Choroid plexus epithelial cell (primary cell): ENCODE measurements at regions not wholly inside any gene's neighbourhood (a gene's known extent, or its start where the extent isn't known, plus 50 kb on each side); places are given as distances from the start of the nearest gene placed in this dataset.

ENCODE experiments used
- DNase-seq: peaks from one replicate; pipeline ENCODE4 v3.0.0-alpha.2; 2010; ENCODE audit warnings: low read depth
- H3K4me3 ChIP-seq: 2 replicates; pipeline ENCODE4 v1.5.1; 2011; ENCODE audit warnings: low read depth, mild to moderate bottlenecking, control low read depth, low read length, moderate library complexity
- TF ChIP-seq, protein P1 (sequence below): conservative IDR thresholded peaks from 2 replicates; pipeline ENCODE4 v1.5.1; 2011; ENCODE audit warnings: low read depth, mild to moderate bottlenecking, control low read depth, inconsistent platforms, low read length, moderate library complexity

DNA sequence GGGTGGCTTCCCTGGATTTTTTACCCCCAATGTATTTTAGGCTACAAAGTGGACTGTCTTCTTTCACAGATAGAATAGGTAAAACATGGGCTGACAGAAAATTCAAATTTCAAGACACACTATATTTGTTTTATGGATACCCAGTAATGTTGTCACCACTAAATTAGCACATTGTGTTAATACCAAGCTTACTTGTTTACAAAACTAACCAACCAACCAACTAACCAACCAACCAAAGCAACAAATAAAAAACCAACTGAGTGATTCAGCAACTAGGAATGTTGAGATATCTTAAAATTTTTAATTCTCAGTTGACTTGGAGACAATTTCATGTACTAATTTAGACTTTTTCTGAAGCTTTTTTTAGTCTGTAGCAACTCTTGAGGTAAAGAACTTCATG, 69.3 kb upstream of the CTSC start:
- no peak for DNase-seq
- H3K4me3 ChIP-seq: no peak overlapping the region
- TF ChIP-seq, protein P1, sequence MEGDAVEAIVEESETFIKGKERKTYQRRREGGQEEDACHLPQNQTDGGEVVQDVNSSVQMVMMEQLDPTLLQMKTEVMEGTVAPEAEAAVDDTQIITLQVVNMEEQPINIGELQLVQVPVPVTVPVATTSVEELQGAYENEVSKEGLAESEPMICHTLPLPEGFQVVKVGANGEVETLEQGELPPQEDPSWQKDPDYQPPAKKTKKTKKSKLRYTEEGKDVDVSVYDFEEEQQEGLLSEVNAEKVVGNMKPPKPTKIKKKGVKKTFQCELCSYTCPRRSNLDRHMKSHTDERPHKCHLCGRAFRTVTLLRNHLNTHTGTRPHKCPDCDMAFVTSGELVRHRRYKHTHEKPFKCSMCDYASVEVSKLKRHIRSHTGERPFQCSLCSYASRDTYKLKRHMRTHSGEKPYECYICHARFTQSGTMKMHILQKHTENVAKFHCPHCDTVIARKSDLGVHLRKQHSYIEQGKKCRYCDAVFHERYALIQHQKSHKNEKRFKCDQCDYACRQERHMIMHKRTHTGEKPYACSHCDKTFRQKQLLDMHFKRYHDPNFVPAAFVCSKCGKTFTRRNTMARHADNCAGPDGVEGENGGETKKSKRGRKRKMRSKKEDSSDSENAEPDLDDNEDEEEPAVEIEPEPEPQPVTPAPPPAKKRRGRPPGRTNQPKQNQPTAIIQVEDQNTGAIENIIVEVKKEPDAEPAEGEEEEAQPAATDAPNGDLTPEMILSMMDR: no peak

DNA sequence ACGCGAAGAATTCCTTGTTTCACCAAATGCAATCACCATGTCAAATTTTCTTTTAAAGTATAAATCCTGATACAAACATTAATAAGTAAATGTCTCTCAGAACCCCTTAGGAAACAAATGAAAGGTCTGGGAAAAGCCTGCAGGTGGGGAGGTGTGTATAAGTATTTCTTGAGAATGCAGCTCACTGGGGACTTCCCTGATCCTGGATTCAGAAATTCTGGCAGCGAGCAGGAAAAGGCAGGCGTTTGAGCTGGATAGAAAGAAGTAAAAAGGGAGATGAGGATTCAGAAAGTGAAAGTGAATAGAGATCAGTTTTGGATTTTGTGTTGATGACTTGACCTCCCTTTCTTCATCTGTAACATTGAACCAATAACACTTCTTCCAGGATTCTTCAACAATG, 68.3 kb upstream of the CTSC start:
- TF ChIP-seq, protein P1: no peak
- DNase-seq: no peak
- H3K4me3 ChIP-seq: no peak overlapping the region

DNA sequence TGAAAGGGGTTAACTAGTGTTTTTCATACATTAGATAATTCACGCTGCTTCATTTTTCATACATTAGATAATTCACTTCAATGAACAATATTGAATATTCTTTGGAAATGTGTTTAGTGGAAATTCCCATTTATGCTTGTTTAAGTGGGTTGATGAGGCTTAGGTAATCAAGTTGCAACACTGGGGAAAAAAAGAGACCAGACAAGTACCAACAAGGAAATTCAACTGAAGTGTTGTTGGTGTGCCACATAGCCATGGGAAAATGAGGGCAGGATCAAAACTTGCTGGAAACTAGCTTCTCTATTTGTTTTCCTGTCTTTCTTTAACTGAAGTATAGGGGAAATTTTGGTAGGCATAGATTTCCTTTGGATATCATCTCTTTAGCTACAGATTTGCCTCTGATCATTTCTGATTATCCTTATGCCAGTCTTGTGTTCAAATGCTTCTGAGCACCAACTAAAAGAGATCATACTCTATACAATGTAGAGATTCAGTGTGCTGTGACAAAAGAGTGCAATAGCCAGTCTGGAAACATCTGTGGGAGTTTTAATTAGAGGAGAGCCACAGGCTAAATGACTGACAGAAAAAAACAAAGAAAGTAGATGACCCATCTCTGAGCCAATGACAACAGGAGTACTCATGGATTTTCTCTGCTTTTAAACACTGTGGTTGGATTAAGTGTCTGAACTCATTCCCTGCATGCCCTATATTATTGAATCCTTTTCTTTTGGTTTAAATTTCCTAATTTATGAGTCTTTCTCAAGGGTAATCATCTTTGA, 67.6 kb upstream of the CTSC start:
- TF ChIP-seq, protein P1: no peak
- H3K4me3 ChIP-seq: no peak overlapping the region
- no peak for DNase-seq

DNA sequence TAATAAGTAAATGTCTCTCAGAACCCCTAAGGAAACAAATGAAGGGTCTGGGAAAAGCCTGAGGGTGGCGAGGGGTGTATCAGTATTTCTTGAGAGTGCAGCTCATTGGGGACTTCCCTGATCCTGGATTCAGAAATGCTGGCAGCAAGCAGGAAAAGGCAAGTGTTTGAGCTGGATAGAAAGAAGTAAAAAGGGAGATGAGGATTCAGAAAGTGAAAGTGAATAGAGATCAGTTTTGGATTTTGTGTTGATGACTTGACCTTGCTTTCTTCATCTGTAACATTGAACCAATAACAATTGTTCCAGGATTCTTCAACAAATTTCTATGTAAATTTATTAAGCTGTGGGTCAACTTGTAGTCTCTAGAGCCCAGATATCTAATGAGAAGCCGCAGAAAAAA, 66.9 kb upstream of the CTSC start:
- TF ChIP-seq, protein P1: no peak
- DNase-seq: no peak
- H3K4me3 ChIP-seq: no peak overlapping the region

DNA sequence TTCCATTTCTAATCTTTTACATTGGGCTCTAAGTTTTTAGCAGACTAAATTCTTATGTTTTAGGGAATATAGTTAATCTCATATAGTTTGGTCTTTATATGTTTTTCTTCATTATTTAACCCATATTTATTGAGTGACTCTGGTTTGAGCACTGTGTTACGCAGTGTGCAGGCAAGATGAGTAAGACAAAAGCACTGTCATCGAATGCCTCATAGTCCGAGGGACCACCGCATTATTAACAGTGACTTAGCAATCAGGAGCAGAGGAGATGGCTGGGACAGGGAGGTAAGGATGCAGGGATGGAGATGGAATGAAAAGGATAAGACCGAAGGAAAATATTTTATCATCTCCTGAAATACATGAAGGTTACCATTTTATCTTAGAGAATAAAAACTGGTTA, 65.2 kb upstream of the CTSC start:
- DNase-seq: peak; percentile 57
- no peak overlapping the region for H3K4me3 ChIP-seq
- TF ChIP-seq, protein P1: no peak

DNA sequence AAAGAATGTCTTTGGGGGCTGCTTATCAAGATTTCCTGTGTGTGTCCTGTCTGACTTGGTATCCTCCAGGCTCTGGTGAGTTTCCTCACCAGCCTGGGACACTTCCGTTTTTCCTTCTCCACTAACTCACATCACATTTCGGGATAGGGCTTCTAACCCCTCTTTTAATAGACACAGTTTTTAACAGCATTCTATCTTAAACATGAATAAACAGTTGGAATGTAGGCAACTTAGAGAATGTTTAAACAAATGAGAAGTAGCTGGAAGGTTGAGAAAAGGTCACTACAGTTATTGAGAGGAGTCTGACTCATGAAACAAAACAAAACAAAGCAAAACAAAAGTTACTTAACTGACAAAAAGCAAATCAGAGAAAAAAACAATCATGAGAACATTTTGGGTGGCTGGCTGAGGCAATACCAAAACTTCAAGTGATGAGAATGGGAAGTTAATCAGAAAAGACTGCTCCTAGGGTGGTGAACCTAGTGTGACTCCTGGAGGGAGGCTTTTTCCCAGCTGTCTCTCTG, 64.7 kb upstream of the CTSC start:
- peak; percentile 90 for DNase-seq
- H3K4me3 ChIP-seq: no peak overlapping the region
- TF ChIP-seq, protein P1: no peak

DNA sequence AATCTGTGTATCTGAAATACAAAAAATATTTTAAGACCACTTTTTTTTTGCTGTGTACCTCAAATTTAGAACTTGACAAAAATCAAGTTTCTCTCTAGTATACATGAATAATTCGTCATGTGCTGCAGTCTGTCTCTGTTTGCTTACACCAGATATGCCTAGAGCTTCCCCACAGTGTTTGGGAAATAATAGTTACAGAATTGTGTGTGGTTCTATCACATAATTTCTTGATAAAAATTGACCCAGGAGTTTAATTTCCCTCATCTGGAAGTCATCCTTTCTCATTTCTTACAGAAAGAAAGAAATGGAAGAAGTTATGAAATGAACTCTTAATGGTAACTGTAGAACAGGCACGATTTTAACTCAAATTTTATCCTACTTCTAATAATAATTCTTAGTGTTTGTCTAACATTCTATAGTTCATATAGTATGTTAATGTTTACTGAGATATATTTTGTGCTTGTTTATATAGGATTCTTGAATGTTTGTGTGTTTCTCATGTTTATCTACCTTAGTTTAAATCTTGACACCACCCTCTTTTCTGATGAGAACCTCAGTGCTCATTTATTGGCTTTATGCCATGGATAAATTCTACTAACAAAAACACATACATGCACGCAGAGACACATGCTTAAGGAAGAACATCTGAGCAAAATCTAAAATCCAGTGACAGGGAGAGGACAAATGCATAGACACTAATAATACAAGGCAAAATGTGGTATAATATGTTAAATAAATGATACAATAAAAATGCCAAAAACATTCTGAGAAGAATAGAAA, 61.4 kb upstream of the CTSC start:
- TF ChIP-seq, protein P1: no peak
- DNase-seq: peak; percentile 42
- no peak overlapping the region for H3K4me3 ChIP-seq
